ENCODE measurements at regions not wholly inside any gene's neighbourhood (a gene's known extent, or its start where the extent isn't known, plus 50 kb on each side); places are given as distances from the start of the nearest gene placed in this dataset.

DNA sequence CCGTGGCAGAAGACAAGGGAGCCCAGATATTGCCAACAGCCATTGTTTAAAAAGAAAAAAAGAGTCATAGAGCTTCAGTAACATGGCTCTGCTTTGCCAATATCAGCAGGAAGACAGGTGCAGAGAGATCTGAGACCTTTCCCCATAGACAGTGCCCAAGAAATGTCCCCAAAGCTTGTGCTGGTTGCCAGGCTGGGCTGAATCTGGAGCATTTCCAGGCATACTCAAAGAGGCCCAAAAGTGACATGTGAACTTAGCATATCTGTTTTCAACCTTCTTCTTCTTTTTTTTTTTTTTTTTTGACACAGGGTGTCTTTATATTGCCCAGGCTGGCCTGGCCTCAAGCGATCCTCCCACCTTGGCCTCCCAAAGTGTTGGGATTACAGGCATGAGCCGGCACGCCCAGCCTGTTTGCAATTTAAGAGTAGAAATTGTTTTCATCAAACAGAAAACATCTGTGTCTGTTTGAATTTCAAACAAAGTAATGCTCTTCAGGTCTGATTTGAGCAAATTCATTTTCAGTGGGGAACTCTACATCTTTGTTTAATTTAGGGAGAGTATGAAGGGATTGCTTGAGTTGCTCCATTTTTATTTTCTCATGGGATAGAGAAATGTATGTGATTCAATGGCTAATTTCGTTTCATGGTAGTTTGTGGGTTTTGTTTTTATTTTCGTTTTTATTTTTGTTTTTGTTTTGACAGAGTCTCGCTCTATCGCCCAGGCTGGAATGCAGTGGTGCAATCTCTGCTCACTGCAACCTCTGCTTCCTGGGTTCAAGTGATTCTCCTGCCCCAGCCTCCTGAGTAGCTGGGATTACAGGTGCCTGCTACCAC lies 56.6 kb upstream of the RBM47 start:
- no peak for TF ChIP-seq CTCF (IDR thresholded peaks at IDR 0.05; ENCODE audit: insufficient read depth, low read length)
- no peak for TF ChIP-seq GABPA (IDR thresholded peaks at IDR 0.05; ENCODE audit: low read depth)
